ENCODE measurements at regions not wholly inside any gene's neighbourhood (a gene's known extent, or its start where the extent isn't known, plus 50 kb on each side); places are given as distances from the start of the nearest gene placed in this dataset.

GRCh38 chr11:42596576-42597145 lies 715.1 kb upstream of the API5 start:
- Mint-ChIP-seq H3K4me1 (peaks cover 18% of the 10 kb centered on the region), H3K36me3 (ENCODE audit: low read depth) (no peaks in the 10 kb centered on the region), H3K27ac (ENCODE audit: unreplicated experiment) (no peak overlapping the region), H3K4me3 (no peak overlapping the region), H3K27me3 (ENCODE audit: low read depth) (no peaks in the 10 kb centered on the region), H3K9me3 (no peaks in the 10 kb centered on the region)
- no peak for DNase-seq (ENCODE audit: low read depth, low spot score)
- no peak for TF ChIP-seq CTCF (conservative IDR thresholded peaks at IDR 0.05)

- no peak for TF ChIP-seq CTCF (conservative IDR thresholded peaks at IDR 0.05)
- no peaks in the 10 kb centered on the region for H3K27me3 Mint-ChIP-seq (ENCODE audit: low read depth)
- H3K27ac Mint-ChIP-seq (ENCODE audit: unreplicated experiment) = no peak overlapping the region
- DNase-seq (ENCODE audit: low read depth, low spot score) = no peak
- H3K9me3 Mint-ChIP-seq = no peaks in the 10 kb centered on the region
- H3K4me1 Mint-ChIP-seq = peaks cover 16% of the 10 kb centered on the region
- H3K4me3 Mint-ChIP-seq = no peak overlapping the region
- H3K36me3 Mint-ChIP-seq (ENCODE audit: low read depth) = no peaks in the 10 kb centered on the region
These were observed 713.5 kb upstream of the API5 start for GRCh38 chr11:42598341-42598740.

GRCh38 chr11:42620796-42621195 lies 691.0 kb upstream of the API5 start:
- Mint-ChIP-seq H3K9me3 (peaks cover 2% of the 10 kb centered on the region), H3K36me3 (ENCODE audit: low read depth) (no peaks in the 10 kb centered on the region), H3K4me3 (no peak overlapping the region), H3K27me3 (ENCODE audit: low read depth) (no peaks in the 10 kb centered on the region), H3K27ac (ENCODE audit: unreplicated experiment) (no peak overlapping the region), H3K4me1 (peaks cover 4% of the 10 kb centered on the region)
- DNase-seq (ENCODE audit: low read depth, low spot score) = no peak
- no peak for TF ChIP-seq CTCF (conservative IDR thresholded peaks at IDR 0.05)

- H3K36me3 Mint-ChIP-seq (ENCODE audit: low read depth) = no peaks in the 10 kb centered on the region
- DNase-seq (ENCODE audit: low read depth, low spot score) = no peak
- H3K4me1 Mint-ChIP-seq = no peaks in the 10 kb centered on the region
- no peak for TF ChIP-seq CTCF (conservative IDR thresholded peaks at IDR 0.05)
- no peak overlapping the region for H3K4me3 Mint-ChIP-seq
- no peak overlapping the region for H3K27ac Mint-ChIP-seq (ENCODE audit: unreplicated experiment)
- no peaks in the 10 kb centered on the region for H3K27me3 Mint-ChIP-seq (ENCODE audit: low read depth)
- no peaks in the 10 kb centered on the region for H3K9me3 Mint-ChIP-seq
These were observed 685.8 kb upstream of the API5 start for GRCh38 chr11:42625757-42626665.

GRCh38 chr11:42631220-42631843 lies 680.5 kb upstream of the API5 start:
- Mint-ChIP-seq H3K9me3 (no peaks in the 10 kb centered on the region), H3K4me1 (peaks cover 10% of the 10 kb centered on the region), H3K36me3 (ENCODE audit: low read depth) (no peaks in the 10 kb centered on the region), H3K27ac (ENCODE audit: unreplicated experiment) (peak overlapping the region; percentile 54), H3K4me3 (no peak overlapping the region), H3K27me3 (ENCODE audit: low read depth) (no peaks in the 10 kb centered on the region)
- peak; percentile 57 for TF ChIP-seq CTCF (conservative IDR thresholded peaks at IDR 0.05)
- peak; percentile 11 for DNase-seq (ENCODE audit: low read depth, low spot score)

All from neural crest cell (in vitro differentiated cells).